ENCODE measurements at regions not wholly inside any gene's neighbourhood (a gene's known extent, or its start where the extent isn't known, plus 50 kb on each side); places are given as distances from the start of the nearest gene placed in this dataset.

DNA sequence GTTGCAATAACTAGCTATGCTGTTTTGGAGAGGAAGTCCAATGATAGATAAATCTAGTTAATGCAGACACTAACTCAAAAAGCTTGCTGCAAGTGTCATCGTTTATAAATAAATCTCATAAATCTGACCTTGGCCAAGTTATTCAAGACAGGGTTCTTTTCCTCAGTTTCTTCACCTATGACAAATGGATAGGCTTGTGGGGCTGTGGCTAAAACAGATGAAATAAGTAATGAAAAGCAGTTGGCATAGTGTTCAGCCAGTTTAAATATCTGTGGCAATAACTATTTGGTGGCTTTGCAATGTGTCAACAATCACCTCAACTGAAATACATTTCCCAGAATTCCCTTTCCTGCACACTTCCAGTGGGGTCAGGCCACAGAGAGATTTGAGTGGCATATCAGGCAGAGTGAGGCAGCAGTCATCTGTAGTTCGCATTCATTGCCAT is 169.9 kb downstream of the DYRK2 start:
- no peaks in the 10 kb centered on the region for H3K27me3 ChIP-seq
- H3K27ac ChIP-seq = no peak overlapping the region
- no peak for DNase-seq (ENCODE audit: low spot score in 2 of 2)
- TF ChIP-seq, protein P1, sequence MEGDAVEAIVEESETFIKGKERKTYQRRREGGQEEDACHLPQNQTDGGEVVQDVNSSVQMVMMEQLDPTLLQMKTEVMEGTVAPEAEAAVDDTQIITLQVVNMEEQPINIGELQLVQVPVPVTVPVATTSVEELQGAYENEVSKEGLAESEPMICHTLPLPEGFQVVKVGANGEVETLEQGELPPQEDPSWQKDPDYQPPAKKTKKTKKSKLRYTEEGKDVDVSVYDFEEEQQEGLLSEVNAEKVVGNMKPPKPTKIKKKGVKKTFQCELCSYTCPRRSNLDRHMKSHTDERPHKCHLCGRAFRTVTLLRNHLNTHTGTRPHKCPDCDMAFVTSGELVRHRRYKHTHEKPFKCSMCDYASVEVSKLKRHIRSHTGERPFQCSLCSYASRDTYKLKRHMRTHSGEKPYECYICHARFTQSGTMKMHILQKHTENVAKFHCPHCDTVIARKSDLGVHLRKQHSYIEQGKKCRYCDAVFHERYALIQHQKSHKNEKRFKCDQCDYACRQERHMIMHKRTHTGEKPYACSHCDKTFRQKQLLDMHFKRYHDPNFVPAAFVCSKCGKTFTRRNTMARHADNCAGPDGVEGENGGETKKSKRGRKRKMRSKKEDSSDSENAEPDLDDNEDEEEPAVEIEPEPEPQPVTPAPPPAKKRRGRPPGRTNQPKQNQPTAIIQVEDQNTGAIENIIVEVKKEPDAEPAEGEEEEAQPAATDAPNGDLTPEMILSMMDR (IDR thresholded peaks at IDR 0.05) = no peak
- no peaks in the 10 kb centered on the region for H3K36me3 ChIP-seq
- intact Hi-C loops (cut with DNase I) = no loop called here
- H3K4me3 ChIP-seq = no peak overlapping the region
- no peaks in the 10 kb centered on the region for H3K4me1 ChIP-seq
- peaks cover 0 to 10% of the 10 kb centered on the region in 2 donors for H3K9me3 ChIP-seq

DNA sequence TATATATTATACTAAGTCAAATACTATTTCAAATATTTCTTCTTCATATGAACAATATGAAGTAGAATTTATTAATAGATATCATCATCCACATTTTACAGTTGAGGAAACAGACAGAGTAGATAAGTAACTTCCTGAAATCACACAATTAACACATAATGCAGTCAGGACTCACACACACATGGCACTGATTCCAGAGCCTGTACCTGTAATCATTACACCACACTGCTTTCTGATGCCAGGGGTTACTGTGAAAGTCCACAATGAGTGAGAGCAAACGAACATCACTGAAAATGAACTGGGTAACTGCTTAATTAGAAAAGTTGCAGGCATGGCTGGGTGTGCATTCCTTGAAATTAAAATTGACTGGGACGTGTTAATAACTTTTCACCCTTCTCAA is 169.3 kb upstream of the IFNG-AS1 start:
- TF ChIP-seq, protein P1 (IDR thresholded peaks at IDR 0.05) = no peak
- H3K27ac ChIP-seq = peak overlapping the region in 1 of 2 donors; percentile 21
- intact Hi-C loops (cut with DNase I) = loop anchor here (10.0 kb wide), 1 partner anchor 105 kb away; no protein-coding TSS in a partner anchor
- DNase-seq (ENCODE audit: low spot score in 2 of 2) = no peak
- H3K4me3 ChIP-seq = no peak overlapping the region
- no peaks in the 10 kb centered on the region for H3K27me3 ChIP-seq
- H3K9me3 ChIP-seq = peaks cover 0 to 10% of the 10 kb centered on the region in 2 donors
- H3K36me3 ChIP-seq = no peaks in the 10 kb centered on the region
- H3K4me1 ChIP-seq = no peaks in the 10 kb centered on the region

DNA sequence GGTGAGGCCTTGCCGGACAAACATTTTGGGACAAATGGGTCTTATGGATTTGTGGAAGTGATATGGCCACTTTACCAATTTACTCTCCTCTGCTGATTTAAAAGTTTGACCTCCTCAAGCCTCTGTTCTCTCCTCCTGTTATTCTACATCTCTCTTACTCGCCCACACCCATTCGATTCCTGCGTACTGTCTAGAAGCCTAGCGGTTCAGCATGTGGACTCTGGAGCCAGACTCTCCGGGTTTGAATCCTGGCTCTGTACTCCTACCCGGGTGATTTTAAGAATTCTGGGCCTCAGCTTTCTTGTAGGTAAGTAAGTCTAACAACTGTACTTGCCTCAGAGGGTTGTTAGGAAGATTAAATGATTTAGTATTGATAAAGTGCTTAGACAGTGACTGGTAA is 168.6 kb upstream of the IFNG-AS1 start:
- peak overlapping the region in 1 of 2 donors; percentile 21 for H3K27ac ChIP-seq
- intact Hi-C loops (cut with DNase I) = loop anchor here (10.0 kb wide), 1 partner anchor 106 kb away; no protein-coding TSS in a partner anchor
- TF ChIP-seq, protein P1 (IDR thresholded peaks at IDR 0.05) = no peak

DNA sequence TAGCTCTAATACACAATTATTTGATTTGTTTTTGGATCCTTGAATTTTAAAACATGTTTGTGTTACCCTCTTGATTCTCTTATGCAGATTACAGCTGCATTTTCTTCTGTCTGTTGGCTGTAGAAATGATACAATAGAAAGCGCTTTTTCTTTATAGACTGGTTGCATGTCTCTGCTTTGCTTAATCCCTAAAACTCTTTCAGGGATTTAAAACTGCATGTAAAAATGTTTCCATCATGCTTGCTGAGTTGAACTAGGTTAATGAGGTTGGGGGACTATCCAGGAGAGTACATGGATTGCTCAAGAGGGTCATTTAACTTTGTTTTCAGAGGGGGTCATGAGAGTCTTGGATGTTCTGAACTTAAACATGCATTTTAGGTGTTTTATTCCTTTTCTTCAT is 166.4 kb upstream of the IFNG-AS1 start:
- Histone ChIP-seq H3K27ac (no peak overlapping the region), H3K9me3 (no peaks in the 10 kb centered on the region), H3K27me3 (no peaks in the 10 kb centered on the region), H3K4me1 (peaks cover 0 to 5% of the 10 kb centered on the region in 2 donors), H3K36me3 (no peaks in the 10 kb centered on the region), H3K4me3 (no peak overlapping the region)
- no peak for DNase-seq (ENCODE audit: low spot score in 2 of 2)
- TF ChIP-seq, protein P1 (IDR thresholded peaks at IDR 0.05) = no peak
- intact Hi-C loops (cut with DNase I) = loop anchor here (10.0 kb wide), 1 partner anchor 108 kb away; no protein-coding TSS in a partner anchor

More for the DNA sequence above, 168.6 kb upstream of the IFNG-AS1 start:
- no peak for DNase-seq (ENCODE audit: low spot score in 2 of 2)
- H3K9me3 ChIP-seq = peaks cover 0 to 7% of the 10 kb centered on the region in 2 donors
- no peaks in the 10 kb centered on the region for H3K4me1 ChIP-seq
- H3K4me3 ChIP-seq = no peak overlapping the region
- H3K36me3 ChIP-seq = no peaks in the 10 kb centered on the region
- no peaks in the 10 kb centered on the region for H3K27me3 ChIP-seq

DNA sequence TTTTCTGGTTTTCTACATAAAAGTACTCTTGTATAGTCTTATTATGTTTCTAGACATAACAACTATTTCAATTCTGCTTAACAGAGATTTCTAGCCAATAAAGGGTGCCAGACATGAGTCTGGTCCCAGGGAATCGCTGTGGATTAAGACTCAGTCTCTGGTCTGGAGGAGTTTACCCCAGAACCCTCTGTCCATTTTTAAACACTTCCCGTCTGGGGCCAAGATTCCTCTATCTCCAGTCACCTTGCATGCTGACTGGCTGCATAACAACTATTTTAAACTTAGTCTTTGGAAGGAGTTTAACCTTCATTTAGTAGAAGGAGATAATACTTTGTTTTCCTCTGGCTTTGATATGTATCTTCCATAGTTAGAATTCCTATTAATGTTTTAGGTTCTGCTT is 163.1 kb upstream of the IFNG-AS1 start:
- TF ChIP-seq, protein P1 (IDR thresholded peaks at IDR 0.05) = no peak
- peak overlapping the region; percentile 89 to 91 for H3K27ac ChIP-seq
- intact Hi-C loops (cut with DNase I) = loop anchor here (5.0 to 10.0 kb wide), 3 partner anchors 86 to 179 kb away; partner anchors contain the start of gene DYRK2

More for the DNA sequence above, 163.1 kb upstream of the IFNG-AS1 start:
- Histone ChIP-seq H3K9me3 (no peaks in the 10 kb centered on the region), H3K36me3 (no peaks in the 10 kb centered on the region), H3K4me3 (no peak overlapping the region), H3K4me1 (peaks cover 0 to 9% of the 10 kb centered on the region in 2 donors), H3K27me3 (no peaks in the 10 kb centered on the region)
- DNase-seq (ENCODE audit: low spot score in 2 of 2) = no peak
